Fibroblast of lung (primary cell): ENCODE measurements at regions not wholly inside any gene's neighbourhood (a gene's known extent, or its start where the extent isn't known, plus 50 kb on each side); places are given as distances from the start of the nearest gene placed in this dataset.

Experiments
- EZH2 ChIP-seq: IDR thresholded peaks from 2 replicates; pipeline ENCODE4 v1.5.1; 2012; ENCODE audit warnings: low read length, control low read depth, mild to moderate bottlenecking; ENCODE audit errors: missing control alignments
- TF ChIP-seq, protein P1 (sequence below), 2 donors: IDR thresholded peaks in 1 of 2; conservative IDR thresholded peaks in 1 of 2; 1 replicate in 1 of 2; 2 replicates in 1 of 2; pipeline ENCODE4 v1.5.1; 2011 to 2012; ENCODE audit warnings: low read length in 2 of 2, control low read depth in 1 of 2, inconsistent platforms in 1 of 2, low read depth in 1 of 2, mild to moderate bottlenecking in 1 of 2

- TF ChIP-seq, protein P1, sequence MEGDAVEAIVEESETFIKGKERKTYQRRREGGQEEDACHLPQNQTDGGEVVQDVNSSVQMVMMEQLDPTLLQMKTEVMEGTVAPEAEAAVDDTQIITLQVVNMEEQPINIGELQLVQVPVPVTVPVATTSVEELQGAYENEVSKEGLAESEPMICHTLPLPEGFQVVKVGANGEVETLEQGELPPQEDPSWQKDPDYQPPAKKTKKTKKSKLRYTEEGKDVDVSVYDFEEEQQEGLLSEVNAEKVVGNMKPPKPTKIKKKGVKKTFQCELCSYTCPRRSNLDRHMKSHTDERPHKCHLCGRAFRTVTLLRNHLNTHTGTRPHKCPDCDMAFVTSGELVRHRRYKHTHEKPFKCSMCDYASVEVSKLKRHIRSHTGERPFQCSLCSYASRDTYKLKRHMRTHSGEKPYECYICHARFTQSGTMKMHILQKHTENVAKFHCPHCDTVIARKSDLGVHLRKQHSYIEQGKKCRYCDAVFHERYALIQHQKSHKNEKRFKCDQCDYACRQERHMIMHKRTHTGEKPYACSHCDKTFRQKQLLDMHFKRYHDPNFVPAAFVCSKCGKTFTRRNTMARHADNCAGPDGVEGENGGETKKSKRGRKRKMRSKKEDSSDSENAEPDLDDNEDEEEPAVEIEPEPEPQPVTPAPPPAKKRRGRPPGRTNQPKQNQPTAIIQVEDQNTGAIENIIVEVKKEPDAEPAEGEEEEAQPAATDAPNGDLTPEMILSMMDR (conservative IDR thresholded peaks at IDR 0.05 in 1 of 2, IDR thresholded peaks at IDR 0.05 in 1 of 2; ENCODE audit: low read depth in 1 of 2, low read length in 2 of 2), result no peak
- no peak for TF ChIP-seq EZH2
Observed at GRCh38 chr11:110966131-110966530, 253.9 kb upstream of the ARHGAP20 start.
